CD4-positive, alpha-beta T cell (primary cell): ENCODE measurements at regions not wholly inside any gene's neighbourhood (a gene's known extent, or its start where the extent isn't known, plus 50 kb on each side); places are given as distances from the start of the nearest gene placed in this dataset.
"Not testable (repeated sequence)": the region's sequence is repeated elsewhere in the genome, so short reads cannot be mapped to it uniquely, and the experiment has no call there.

ENCODE experiments used
- ATAC-seq: fragments of 200-7000 bp; cut with Tn5 transposase; one replicate; pipeline ENCODE4 v1.10.0; 2022; ENCODE audit warnings: mild to moderate bottlenecking; ENCODE audit not compliant: poor library complexity
- CTCF ChIA-PET: fragments of 350-600 bp; sonication (Branson Sonifier 250); formaldehyde crosslinking; loops from one replicate; lab custom pipeline; 2021; ENCODE audit warnings: antibody characterized with exemption, inconsistent platforms; lab: Charles Lee
- POLR2A ChIA-PET: fragments of 350-600 bp; sonication (Branson Sonifier 250); formaldehyde crosslinking; loops from one replicate; lab custom pipeline; 2021; ENCODE audit warnings: antibody characterized with exemption, inconsistent platforms; lab: Charles Lee
- DNase-seq, 14 experiments: peaks; one replicate each; pipeline ENCODE4 v3.0.0-alpha.2; 2013 to 2020; ENCODE audit warnings: mixed read lengths in 2 of 14
- H3K27ac ChIP-seq, 2 donors: one replicate each; pipeline versions ENCODE4 v1.5.1 to v1.7.0; 2013; ENCODE audit warnings: low read length in 2 of 2, low read depth in 1 of 2, mild to moderate bottlenecking in 1 of 2
- H3K27me3 ChIP-seq, 2 experiments: 1 replicate in 1 of 2; 2 replicates in 1 of 2; pipeline versions ENCODE4 v1.6.1 to v1.7.0; 2013; ENCODE audit warnings: low read length in 2 of 2, control low read depth in 1 of 2, mild to moderate bottlenecking in 1 of 2, moderate library complexity in 1 of 2; ENCODE audit not compliant: insufficient read depth in 2 of 2, control insufficient read depth in 1 of 2
- H3K36me3 ChIP-seq: one replicate; pipeline ENCODE4 v1.6.1; 2013; ENCODE audit warnings: low read length, control low read depth; ENCODE audit not compliant: insufficient read depth
- H3K4me1 ChIP-seq: one replicate; pipeline ENCODE4 v1.6.1; 2013; ENCODE audit warnings: low read length, control low read depth; ENCODE audit not compliant: insufficient read depth
- H3K4me3 ChIP-seq: one replicate; pipeline ENCODE4 v1.5.1; 2013; ENCODE audit warnings: mild to moderate bottlenecking, low read length, moderate library complexity
- H3K9me3 ChIP-seq, 2 experiments: 1 replicate in 1 of 2; 2 replicates in 1 of 2; pipeline versions ENCODE4 v1.6.1 to v1.7.0; 2013; ENCODE audit warnings: low read length in 2 of 2, mild to moderate bottlenecking in 2 of 2, control low read depth in 1 of 2, moderate library complexity in 1 of 2; ENCODE audit not compliant: control insufficient read depth in 1 of 2, insufficient read depth in 1 of 2
- H3K27ac Mint-ChIP-seq: one replicate; pipeline ENCODE4 v1.8.0; 2020; ENCODE audit warnings: mixed read lengths
- H3K27me3 Mint-ChIP-seq: one replicate; pipeline ENCODE4 v1.8.0; 2021; ENCODE audit warnings: mixed read lengths
- H3K36me3 Mint-ChIP-seq: one replicate; pipeline ENCODE4 v1.8.0; 2021; ENCODE audit warnings: low read depth, mixed read lengths
- H3K4me1 Mint-ChIP-seq: one replicate; pipeline ENCODE4 v1.8.0; 2021; ENCODE audit warnings: low read depth, mixed read lengths
- H3K4me3 Mint-ChIP-seq: one replicate; pipeline ENCODE4 v1.8.0; 2020; ENCODE audit warnings: mild to moderate bottlenecking, mixed read lengths
- H3K9me3 Mint-ChIP-seq: one replicate; pipeline ENCODE4 v1.8.0; 2020; ENCODE audit warnings: mixed read lengths
- intact Hi-C, 2 experiments: fragments of 100-400 bp; cut with DNase I in 1 of 2; cut with micrococcal nuclease in 1 of 2; formaldehyde crosslinking; loops; one replicate each; pipeline versions ENCODE4 v1.15.1 to v1.9.0; 2023 to 2025; cut with DNase I, micrococcal nuclease
- TF ChIP-seq, protein P1 (sequence below): fragments of 200-600 bp; IDR thresholded peaks from one replicate; pipeline ENCODE4 v1.8.0; 2022; ENCODE audit warnings: antibody characterized with exemption, mild to moderate bottlenecking

DNA sequence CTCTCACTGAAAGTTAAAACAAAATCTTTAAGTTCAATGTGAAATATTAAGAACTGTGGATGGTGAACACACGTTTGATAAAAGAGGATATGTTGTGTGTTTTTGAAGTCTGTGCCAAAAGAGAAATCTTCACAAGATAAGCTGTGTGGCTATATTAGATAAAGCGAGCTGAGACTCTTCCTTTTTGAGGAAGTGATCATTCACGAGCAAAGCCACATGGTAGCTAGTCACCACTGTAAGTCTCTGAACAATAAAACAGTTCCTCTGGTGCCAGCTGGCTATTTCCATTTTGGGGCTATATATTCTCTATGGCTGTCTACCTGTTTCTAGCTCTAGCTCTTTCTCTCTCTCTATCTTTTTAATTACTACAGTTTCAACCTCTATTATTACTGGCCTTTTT lies 1849.2 kb upstream of the C9orf72 start:
- H3K27me3 Mint-ChIP-seq, result no peaks in the 10 kb centered on the region
- DNase-seq (no peak), ATAC-seq (no peak)
- no peak overlapping the region for H3K27ac Mint-ChIP-seq
- no peaks in the 10 kb centered on the region for H3K9me3 ChIP-seq
- H3K4me1 Mint-ChIP-seq, result no peaks in the 10 kb centered on the region
- CTCF ChIA-PET, result no interaction called here
- peaks cover 2% of the 10 kb centered on the region for H3K9me3 Mint-ChIP-seq
- H3K27ac ChIP-seq, result no peak overlapping the region
- no peak overlapping the region for H3K4me3 ChIP-seq
- no peaks in the 10 kb centered on the region for H3K36me3 ChIP-seq
- TF ChIP-seq, protein P1, sequence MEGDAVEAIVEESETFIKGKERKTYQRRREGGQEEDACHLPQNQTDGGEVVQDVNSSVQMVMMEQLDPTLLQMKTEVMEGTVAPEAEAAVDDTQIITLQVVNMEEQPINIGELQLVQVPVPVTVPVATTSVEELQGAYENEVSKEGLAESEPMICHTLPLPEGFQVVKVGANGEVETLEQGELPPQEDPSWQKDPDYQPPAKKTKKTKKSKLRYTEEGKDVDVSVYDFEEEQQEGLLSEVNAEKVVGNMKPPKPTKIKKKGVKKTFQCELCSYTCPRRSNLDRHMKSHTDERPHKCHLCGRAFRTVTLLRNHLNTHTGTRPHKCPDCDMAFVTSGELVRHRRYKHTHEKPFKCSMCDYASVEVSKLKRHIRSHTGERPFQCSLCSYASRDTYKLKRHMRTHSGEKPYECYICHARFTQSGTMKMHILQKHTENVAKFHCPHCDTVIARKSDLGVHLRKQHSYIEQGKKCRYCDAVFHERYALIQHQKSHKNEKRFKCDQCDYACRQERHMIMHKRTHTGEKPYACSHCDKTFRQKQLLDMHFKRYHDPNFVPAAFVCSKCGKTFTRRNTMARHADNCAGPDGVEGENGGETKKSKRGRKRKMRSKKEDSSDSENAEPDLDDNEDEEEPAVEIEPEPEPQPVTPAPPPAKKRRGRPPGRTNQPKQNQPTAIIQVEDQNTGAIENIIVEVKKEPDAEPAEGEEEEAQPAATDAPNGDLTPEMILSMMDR, result no peak
- no peaks in the 10 kb centered on the region for H3K27me3 ChIP-seq
- no peaks in the 10 kb centered on the region for H3K4me1 ChIP-seq
- POLR2A ChIA-PET, result no interaction called here
- no peaks in the 10 kb centered on the region for H3K36me3 Mint-ChIP-seq
- intact Hi-C loops, result no loop called here
- H3K4me3 Mint-ChIP-seq, result no peak overlapping the region

DNA sequence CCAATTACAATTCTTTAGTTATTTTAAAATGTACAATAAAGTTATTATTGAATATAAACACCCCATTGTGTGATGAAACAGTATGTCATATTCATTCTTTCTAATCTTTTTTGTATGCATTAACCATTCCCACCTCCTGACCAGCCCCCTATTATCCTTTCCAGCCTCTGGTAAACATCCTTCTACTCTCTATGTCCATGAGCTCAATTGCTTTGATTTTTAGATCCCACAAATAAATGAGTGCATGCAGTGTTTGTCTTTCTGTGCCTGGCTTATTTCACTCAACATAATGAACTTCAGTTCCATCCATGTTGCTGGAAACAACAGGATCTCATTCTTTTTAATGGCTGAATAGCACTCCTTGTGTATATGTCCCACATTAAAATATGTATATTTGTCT lies 1858.9 kb upstream of the C9orf72 start:
- Mint-ChIP-seq H3K4me3 (no peak overlapping the region), H3K4me1 (no peaks in the 10 kb centered on the region), H3K9me3 (peaks cover 16% of the 10 kb centered on the region), H3K27ac (no peak overlapping the region), H3K36me3 (no peaks in the 10 kb centered on the region), H3K27me3 (no peaks in the 10 kb centered on the region)
- Histone ChIP-seq H3K36me3 (no peaks in the 10 kb centered on the region), H3K4me3 (no peak overlapping the region), H3K27ac (no peak overlapping the region), H3K9me3 (no peaks in the 10 kb centered on the region), H3K27me3 (no peaks in the 10 kb centered on the region), H3K4me1 (no peaks in the 10 kb centered on the region)
- DNase-seq (no peak), ATAC-seq (no peak)
- ChIA-PET CTCF (no interaction called here), POLR2A (no interaction called here)
- intact Hi-C loops, result no loop called here
- TF ChIP-seq, protein P1, result no peak

DNA sequence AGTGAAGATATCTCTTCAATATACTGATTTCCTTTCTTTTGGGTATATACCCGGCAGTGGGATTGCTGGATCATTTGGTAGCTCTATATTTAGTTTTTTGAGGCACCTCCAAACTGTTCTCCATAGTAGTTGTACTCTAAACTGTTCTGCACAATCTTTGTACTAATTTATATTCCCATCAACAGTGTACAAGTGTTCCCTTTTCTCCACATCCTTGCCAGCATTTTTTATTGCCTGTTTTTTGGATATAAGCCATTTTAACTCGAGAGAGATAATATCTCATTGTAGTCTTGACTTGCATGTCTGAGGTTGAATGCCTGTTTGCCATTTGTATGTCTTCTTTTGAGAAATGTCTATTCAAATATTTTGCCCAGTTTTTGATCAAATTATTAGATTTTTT lies 1859.4 kb upstream of the C9orf72 start:
- H3K27ac ChIP-seq, CTCF ChIA-PET, H3K27me3 Mint-ChIP-seq, H3K27me3 ChIP-seq, intact Hi-C loops, ATAC-seq, H3K36me3 Mint-ChIP-seq, H3K4me3 ChIP-seq, H3K4me1 ChIP-seq, H3K9me3 ChIP-seq, H3K4me3 Mint-ChIP-seq, POLR2A ChIA-PET, H3K27ac Mint-ChIP-seq, H3K4me1 Mint-ChIP-seq, DNase-seq, H3K36me3 ChIP-seq: not testable (repeated sequence)
- peaks cover 16% of the 10 kb centered on the region for H3K9me3 Mint-ChIP-seq

- Mint-ChIP-seq H3K27ac (no peak overlapping the region), H3K27me3 (no peaks in the 10 kb centered on the region), H3K36me3 (no peaks in the 10 kb centered on the region), H3K4me3 (no peak overlapping the region), H3K9me3 (peaks cover 16% of the 10 kb centered on the region), H3K4me1 (no peaks in the 10 kb centered on the region)
- no peak overlapping the region for H3K4me3 ChIP-seq
- no peak for ATAC-seq
- H3K27me3 ChIP-seq, result no peaks in the 10 kb centered on the region
- DNase-seq, result no peak
- ChIA-PET CTCF (no interaction called here), POLR2A (no interaction called here)
- no peak overlapping the region for H3K27ac ChIP-seq
- TF ChIP-seq, protein P1, result no peak
- H3K9me3 ChIP-seq, result no peaks in the 10 kb centered on the region
- H3K4me1 ChIP-seq, result no peaks in the 10 kb centered on the region
- H3K36me3 ChIP-seq, result no peaks in the 10 kb centered on the region
- intact Hi-C loops, result no loop called here
Observed at GRCh38 chr9:29435368-29435767, 1862.1 kb upstream of the C9orf72 start.
